Ishikawa (cell line): ENCODE measurements at regions not wholly inside any gene's neighbourhood (a gene's known extent, or its start where the extent isn't known, plus 50 kb on each side); places are given as distances from the start of the nearest gene placed in this dataset.

Experiments used
- NFIC ChIP-seq: IDR thresholded peaks from 2 replicates; pipeline ENCODE4 v1.6.1; 2012
- RAD21 ChIP-seq: IDR thresholded peaks from 2 replicates; pipeline ENCODE4 v1.6.1; 2012; ENCODE audit warnings: low read depth
- TAF1 ChIP-seq: IDR thresholded peaks from 2 replicates; pipeline ENCODE4 v1.6.1; 2012; ENCODE audit warnings: low read depth, mild to moderate bottlenecking

GRCh38 chr13:40488869-40489391 lies 177.5 kb downstream of the FOXO1 start:
- no peak for TF ChIP-seq TAF1
- TF ChIP-seq NFIC, result no peak
- TF ChIP-seq RAD21, result no peak
